Neural cell (in vitro differentiated cells): ENCODE measurements at regions not wholly inside any gene's neighbourhood (a gene's known extent, or its start where the extent isn't known, plus 50 kb on each side); places are given as distances from the start of the nearest gene placed in this dataset.

ENCODE experiments used
- H2AFZ ChIP-seq: fragments of 200-600, 300-800 bp; sonication (generic), shearing (Covaris generic); 2 replicates; pipeline ENCODE4 v1.6.0; 2014; ENCODE audit warnings: low read depth, mild to moderate bottlenecking, antibody characterized with exemption, low read length, moderate library complexity
- H3F3A ChIP-seq: fragments of 200-600 bp; shearing (Covaris generic); 2 replicates; pipeline ENCODE4 v1.6.1; 2016; ENCODE audit warnings: mild to moderate bottlenecking, moderate library complexity, mixed read lengths, antibody characterized with exemption, low read length; ENCODE audit not compliant: insufficient read depth, poor library complexity, severe bottlenecking
- H3K27ac ChIP-seq: fragments of 200-600, 300-800 bp; sonication (generic), shearing (Covaris generic); 2 replicates; pipeline ENCODE4 v1.5.1; 2014; ENCODE audit warnings: mild to moderate bottlenecking, low read length, moderate library complexity
- H3K27me3 ChIP-seq: fragments of 300-800, 200-600 bp; sonication (generic), shearing (Covaris generic); 2 replicates; pipeline ENCODE4 v1.6.0; 2014; ENCODE audit warnings: mild to moderate bottlenecking, low read depth, low read length, moderate library complexity; ENCODE audit not compliant: insufficient read depth
- H3K36me3 ChIP-seq: fragments of 300-800, 200-600 bp; sonication (generic), shearing (Covaris generic); 2 replicates; pipeline ENCODE4 v1.5.1; 2014; ENCODE audit warnings: mild to moderate bottlenecking, antibody characterized with exemption, low read length, moderate library complexity; ENCODE audit not compliant: insufficient read depth
- H3K4me2 ChIP-seq: fragments of 300-800, 200-600 bp; sonication (generic), shearing (Covaris generic); 2 replicates; pipeline ENCODE4 v1.6.0; 2014; ENCODE audit warnings: mild to moderate bottlenecking, low read length
- H3K4me3 ChIP-seq: fragments of 300-800, 200-600 bp; sonication (generic), shearing (Covaris generic); 2 replicates; pipeline ENCODE4 v1.5.1; 2014; ENCODE audit warnings: mild to moderate bottlenecking, low read length, moderate library complexity
- H3K79me2 ChIP-seq: fragments of 200-600 bp; shearing (Covaris generic); replicated peaks from 2 replicates; pipeline ENCODE4 v1.6.0; 2014; ENCODE audit warnings: mild to moderate bottlenecking, low read length, moderate library complexity; ENCODE audit not compliant: insufficient read depth
- H3K9ac ChIP-seq: fragments of 300-800, 200-600 bp; sonication (generic), shearing (Covaris generic); 2 replicates; pipeline ENCODE4 v1.6.1; 2016; ENCODE audit warnings: mild to moderate bottlenecking, low read length, mixed read lengths
- H3K9me2 ChIP-seq: fragments of 200-600 bp; shearing (Covaris generic); 2 replicates; pipeline ENCODE4 v1.6.1; 2016; ENCODE audit warnings: mild to moderate bottlenecking, low read length, mixed read lengths; ENCODE audit not compliant: insufficient read depth
- H3K9me3 ChIP-seq: fragments of 200-600, 300-800 bp; sonication (generic), shearing (Covaris generic); 2 replicates; pipeline ENCODE4 v1.6.1; 2016; ENCODE audit warnings: mild to moderate bottlenecking, mixed run types, low read length, moderate library complexity, mixed read lengths
- H4K20me1 ChIP-seq: fragments of 200-600 bp; shearing (Covaris generic); 2 replicates; pipeline ENCODE4 v1.6.1; 2016; ENCODE audit warnings: mild to moderate bottlenecking, mixed run types; ENCODE audit not compliant: insufficient read depth
- EP300 ChIP-seq: fragments of 450-650 bp; conservative IDR thresholded peaks from 2 replicates; pipeline ENCODE4 v1.6.1; 2014; ENCODE audit warnings: antibody characterized with exemption, mild to moderate bottlenecking, moderate library complexity; ENCODE audit not compliant: poor library complexity, severe bottlenecking
- EZH2 ChIP-seq: fragments of 200-600, 300-800 bp; shearing (Covaris generic), sonication (generic); IDR thresholded peaks from 2 replicates; pipeline ENCODE4 v1.6.1; 2014; ENCODE audit warnings: antibody characterized with exemption, low read length, borderline replicate concordance, mild to moderate bottlenecking; ENCODE audit not compliant: insufficient read depth, poor library complexity, severe bottlenecking
- MXI1 ChIP-seq: fragments of 450-650 bp; conservative IDR thresholded peaks from 2 replicates; pipeline ENCODE4 v1.6.1; 2014; ENCODE audit warnings: antibody characterized with exemption, mild to moderate bottlenecking; ENCODE audit not compliant: poor library complexity, severe bottlenecking
- POLR2AphosphoS5 ChIP-seq: IDR thresholded peaks from 2 replicates; pipeline ENCODE4 v1.6.1; 2012
- RAD21 ChIP-seq: fragments of 450-650 bp; conservative IDR thresholded peaks from 2 replicates; pipeline ENCODE4 v1.6.1; 2014; ENCODE audit warnings: antibody characterized with exemption, mild to moderate bottlenecking, moderate library complexity
- SMC3 ChIP-seq: fragments of 450-650 bp; conservative IDR thresholded peaks from 2 replicates; pipeline ENCODE4 v1.6.1; 2014; ENCODE audit warnings: antibody characterized with exemption, mild to moderate bottlenecking, moderate library complexity; ENCODE audit not compliant: poor library complexity
- TAF1 ChIP-seq: IDR thresholded peaks from 2 replicates; pipeline ENCODE4 v1.6.1; 2012; ENCODE audit warnings: low read depth
- TF ChIP-seq, protein P1 (sequence below): IDR thresholded peaks from 2 replicates; pipeline ENCODE4 v1.6.1; 2012; ENCODE audit warnings: borderline replicate concordance
- TF ChIP-seq, protein P2 (sequence below): fragments of 450-650 bp; IDR thresholded peaks from 2 replicates; pipeline ENCODE4 v1.5.1; 2014; ENCODE audit warnings: antibody characterized with exemption, mild to moderate bottlenecking, moderate library complexity; ENCODE audit not compliant: poor library complexity, severe bottlenecking

DNA sequence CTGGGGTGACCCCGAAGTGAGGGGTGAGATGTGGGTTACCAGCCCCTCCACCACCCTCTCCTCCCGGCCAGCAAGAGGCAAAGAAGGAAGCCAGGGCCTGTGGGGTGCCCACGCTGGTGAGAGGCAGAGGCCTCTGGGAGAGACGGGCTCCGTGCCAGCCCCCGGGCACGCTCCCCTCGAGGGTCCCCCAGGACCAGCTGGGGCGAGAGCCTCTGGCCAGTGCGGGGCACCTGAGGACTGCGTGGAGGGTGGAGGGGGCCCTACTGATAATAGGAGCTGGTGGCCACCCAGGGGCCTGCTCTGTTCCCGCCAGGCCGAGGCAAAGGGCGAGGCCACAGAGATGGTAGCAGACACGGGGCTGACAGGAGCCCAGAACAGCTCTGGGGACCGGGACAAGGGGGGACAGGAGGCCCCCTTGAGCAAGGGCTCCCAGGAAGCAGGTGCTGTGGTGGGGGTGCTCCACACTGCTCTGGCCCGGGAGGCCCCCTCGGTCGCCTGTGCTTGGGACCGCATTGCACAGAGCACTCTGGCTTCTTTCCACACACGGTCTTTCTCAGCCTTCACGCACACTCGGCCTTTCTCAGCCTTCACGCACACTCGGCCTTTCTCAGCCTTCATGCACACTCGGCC is 226.9 kb downstream of the TTLL2 start:
- Histone ChIP-seq H3F3A (no peaks in the 10 kb centered on the region), H3K36me3 (no peaks in the 10 kb centered on the region), H3K27me3 (no peaks in the 10 kb centered on the region), H4K20me1 (no peaks in the 10 kb centered on the region), H3K9me2 (no peaks in the 10 kb centered on the region), H2AFZ (no peak overlapping the region), H3K9ac (no peak overlapping the region), H3K4me2 (no peak overlapping the region), H3K4me3 (no peak overlapping the region), H3K27ac (no peak overlapping the region), H3K79me2 (no peaks in the 10 kb centered on the region), H3K9me3 (no peaks in the 10 kb centered on the region)
- TF ChIP-seq SMC3, result no peak
- TF ChIP-seq TAF1, result no peak
- TF ChIP-seq, protein P1, sequence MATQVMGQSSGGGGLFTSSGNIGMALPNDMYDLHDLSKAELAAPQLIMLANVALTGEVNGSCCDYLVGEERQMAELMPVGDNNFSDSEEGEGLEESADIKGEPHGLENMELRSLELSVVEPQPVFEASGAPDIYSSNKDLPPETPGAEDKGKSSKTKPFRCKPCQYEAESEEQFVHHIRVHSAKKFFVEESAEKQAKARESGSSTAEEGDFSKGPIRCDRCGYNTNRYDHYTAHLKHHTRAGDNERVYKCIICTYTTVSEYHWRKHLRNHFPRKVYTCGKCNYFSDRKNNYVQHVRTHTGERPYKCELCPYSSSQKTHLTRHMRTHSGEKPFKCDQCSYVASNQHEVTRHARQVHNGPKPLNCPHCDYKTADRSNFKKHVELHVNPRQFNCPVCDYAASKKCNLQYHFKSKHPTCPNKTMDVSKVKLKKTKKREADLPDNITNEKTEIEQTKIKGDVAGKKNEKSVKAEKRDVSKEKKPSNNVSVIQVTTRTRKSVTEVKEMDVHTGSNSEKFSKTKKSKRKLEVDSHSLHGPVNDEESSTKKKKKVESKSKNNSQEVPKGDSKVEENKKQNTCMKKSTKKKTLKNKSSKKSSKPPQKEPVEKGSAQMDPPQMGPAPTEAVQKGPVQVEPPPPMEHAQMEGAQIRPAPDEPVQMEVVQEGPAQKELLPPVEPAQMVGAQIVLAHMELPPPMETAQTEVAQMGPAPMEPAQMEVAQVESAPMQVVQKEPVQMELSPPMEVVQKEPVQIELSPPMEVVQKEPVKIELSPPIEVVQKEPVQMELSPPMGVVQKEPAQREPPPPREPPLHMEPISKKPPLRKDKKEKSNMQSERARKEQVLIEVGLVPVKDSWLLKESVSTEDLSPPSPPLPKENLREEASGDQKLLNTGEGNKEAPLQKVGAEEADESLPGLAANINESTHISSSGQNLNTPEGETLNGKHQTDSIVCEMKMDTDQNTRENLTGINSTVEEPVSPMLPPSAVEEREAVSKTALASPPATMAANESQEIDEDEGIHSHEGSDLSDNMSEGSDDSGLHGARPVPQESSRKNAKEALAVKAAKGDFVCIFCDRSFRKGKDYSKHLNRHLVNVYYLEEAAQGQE, result no peak
- TF ChIP-seq POLR2AphosphoS5, result no peak
- TF ChIP-seq MXI1, result no peak
- TF ChIP-seq, protein P2, sequence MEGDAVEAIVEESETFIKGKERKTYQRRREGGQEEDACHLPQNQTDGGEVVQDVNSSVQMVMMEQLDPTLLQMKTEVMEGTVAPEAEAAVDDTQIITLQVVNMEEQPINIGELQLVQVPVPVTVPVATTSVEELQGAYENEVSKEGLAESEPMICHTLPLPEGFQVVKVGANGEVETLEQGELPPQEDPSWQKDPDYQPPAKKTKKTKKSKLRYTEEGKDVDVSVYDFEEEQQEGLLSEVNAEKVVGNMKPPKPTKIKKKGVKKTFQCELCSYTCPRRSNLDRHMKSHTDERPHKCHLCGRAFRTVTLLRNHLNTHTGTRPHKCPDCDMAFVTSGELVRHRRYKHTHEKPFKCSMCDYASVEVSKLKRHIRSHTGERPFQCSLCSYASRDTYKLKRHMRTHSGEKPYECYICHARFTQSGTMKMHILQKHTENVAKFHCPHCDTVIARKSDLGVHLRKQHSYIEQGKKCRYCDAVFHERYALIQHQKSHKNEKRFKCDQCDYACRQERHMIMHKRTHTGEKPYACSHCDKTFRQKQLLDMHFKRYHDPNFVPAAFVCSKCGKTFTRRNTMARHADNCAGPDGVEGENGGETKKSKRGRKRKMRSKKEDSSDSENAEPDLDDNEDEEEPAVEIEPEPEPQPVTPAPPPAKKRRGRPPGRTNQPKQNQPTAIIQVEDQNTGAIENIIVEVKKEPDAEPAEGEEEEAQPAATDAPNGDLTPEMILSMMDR, result no peak
- no peak for TF ChIP-seq EZH2
- TF ChIP-seq RAD21, result no peak
- TF ChIP-seq EP300, result no peak

DNA sequence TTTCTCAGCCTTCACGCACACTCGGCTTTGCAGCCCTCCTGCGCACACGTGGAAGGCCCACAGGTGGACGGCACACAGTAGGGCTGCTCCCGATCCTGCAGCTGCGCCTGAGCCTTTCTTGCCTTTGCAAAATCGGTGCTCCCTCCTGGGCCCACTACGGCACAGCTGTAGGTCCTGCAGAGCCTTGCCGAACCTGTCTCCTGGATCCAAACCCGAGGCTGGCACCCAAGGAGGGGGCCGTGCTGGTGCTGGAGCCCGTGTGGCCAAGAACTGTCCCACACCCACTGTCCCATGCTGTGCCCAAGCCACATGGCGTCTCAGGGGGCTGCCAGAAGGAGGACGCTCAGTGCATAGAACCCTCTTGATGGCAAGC is 227.4 kb downstream of the TTLL2 start:
- H3K9ac ChIP-seq, result no peak overlapping the region
- no peak overlapping the region for H3K4me2 ChIP-seq
- no peaks in the 10 kb centered on the region for H3K9me2 ChIP-seq
- no peaks in the 10 kb centered on the region for H3F3A ChIP-seq
- H3K79me2 ChIP-seq, result no peaks in the 10 kb centered on the region
- TF ChIP-seq, protein P2, result no peak
- no peak overlapping the region for H2AFZ ChIP-seq
- H3K9me3 ChIP-seq, result no peaks in the 10 kb centered on the region
- no peaks in the 10 kb centered on the region for H3K36me3 ChIP-seq
- H3K4me3 ChIP-seq, result no peak overlapping the region
- H4K20me1 ChIP-seq, result no peaks in the 10 kb centered on the region
- H3K27me3 ChIP-seq, result no peaks in the 10 kb centered on the region
- H3K27ac ChIP-seq, result no peak overlapping the region
